AG08396 (cell line): ENCODE measurements at regions not wholly inside any gene's neighbourhood (a gene's known extent, or its start where the extent isn't known, plus 50 kb on each side); places are given as distances from the start of the nearest gene placed in this dataset.

ENCODE experiments used
- DNase-seq: peaks from one replicate; pipeline ENCODE4 v3.0.0; 2012; ENCODE audit warnings: low spot score, mixed read lengths

GRCh38 chr7:51789489-51789888 lies 472.9 kb upstream of the COBL start:
- DNase-seq: no peak

DNA sequence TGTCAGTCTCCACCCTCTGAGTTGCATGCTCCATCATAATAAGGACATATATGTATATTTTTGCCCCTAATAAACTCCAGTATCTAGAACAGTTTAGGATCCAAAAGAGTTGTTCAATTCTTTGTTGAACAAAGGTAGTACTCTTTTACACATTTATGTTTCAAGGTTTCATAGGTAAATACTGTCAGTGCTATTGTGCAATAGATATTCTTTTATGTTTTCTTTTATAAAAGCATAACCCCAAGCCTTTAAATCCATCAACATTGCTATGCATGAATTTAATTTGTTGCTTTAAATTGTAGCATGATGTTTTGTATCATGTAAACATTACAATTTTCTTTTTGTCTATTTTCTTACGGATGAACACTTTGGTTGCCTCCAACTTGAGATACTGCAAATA lies 469.7 kb upstream of the COBL start:
- no peak for DNase-seq

- no peak for DNase-seq
These were observed 469.3 kb upstream of the COBL start for GRCh38 chr7:51785876-51786275.

DNA sequence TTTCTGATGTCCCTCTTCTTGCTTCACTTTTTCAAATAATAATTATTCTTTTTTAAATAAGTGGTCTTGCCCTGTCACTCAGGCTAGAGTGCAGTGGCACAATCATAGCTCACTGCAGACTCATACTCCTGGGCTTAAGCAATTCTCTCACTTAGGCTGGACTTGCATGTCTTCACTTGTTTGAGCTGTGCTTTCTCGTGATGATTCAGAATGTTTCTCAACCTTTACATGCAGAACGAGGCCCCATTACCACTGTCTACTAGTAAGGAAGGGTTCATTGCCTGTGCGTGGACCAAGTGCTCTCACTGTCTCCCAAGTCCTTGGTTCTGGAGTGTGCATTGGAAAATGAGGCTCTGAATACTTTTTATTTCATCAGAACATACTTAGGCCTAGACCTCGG lies 468.6 kb upstream of the COBL start:
- DNase-seq: no peak

DNA sequence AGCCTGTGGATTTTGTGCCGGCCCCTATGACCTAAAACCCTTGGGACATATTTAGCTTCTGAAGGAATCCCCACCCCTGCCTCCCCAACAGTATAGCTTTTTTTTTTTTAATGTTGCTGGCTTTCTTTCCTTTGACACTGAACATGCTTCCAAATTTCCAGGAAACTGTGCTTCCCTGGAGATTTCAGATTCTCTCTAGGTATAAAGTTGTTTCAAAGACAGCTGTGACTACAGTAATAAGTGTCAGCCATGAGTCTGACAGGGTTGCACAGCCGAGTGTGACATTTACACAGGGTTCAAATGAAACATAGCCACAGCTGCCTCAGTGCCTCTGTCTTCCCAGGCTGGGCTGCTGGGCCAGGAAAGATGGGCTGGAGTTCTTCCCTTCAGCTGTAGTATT lies 466.6 kb upstream of the COBL start:
- DNase-seq: no peak

GRCh38 chr7:51778121-51778520 lies 461.5 kb upstream of the COBL start:
- DNase-seq: no peak

- no peak for DNase-seq
These were observed 457.6 kb upstream of the COBL start for GRCh38 chr7:51774178-51774577.

GRCh38 chr7:51772190-51772589 lies 455.6 kb upstream of the COBL start:
- no peak for DNase-seq

GRCh38 chr7:51764976-51765375 lies 448.4 kb upstream of the COBL start:
- DNase-seq: no peak

DNA sequence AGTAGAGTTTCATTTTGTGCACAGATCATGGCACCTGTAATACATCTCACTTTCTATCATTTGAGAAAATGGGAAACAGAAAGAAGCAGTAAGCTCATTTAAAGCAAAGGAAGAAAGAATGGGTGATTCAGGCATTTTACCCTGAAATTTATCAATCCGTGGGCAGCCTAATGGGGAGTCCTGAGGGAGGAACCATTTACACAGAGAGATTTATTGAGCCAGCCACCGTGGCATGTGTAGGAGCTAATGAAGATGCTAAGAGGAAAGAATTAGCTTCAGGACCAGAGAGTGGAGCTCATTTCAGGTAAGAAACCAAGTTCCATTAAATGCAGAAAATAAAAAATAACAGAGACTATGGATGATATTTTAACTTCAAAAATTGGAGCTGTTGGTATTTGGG lies 443.4 kb upstream of the COBL start:
- no peak for DNase-seq

DNA sequence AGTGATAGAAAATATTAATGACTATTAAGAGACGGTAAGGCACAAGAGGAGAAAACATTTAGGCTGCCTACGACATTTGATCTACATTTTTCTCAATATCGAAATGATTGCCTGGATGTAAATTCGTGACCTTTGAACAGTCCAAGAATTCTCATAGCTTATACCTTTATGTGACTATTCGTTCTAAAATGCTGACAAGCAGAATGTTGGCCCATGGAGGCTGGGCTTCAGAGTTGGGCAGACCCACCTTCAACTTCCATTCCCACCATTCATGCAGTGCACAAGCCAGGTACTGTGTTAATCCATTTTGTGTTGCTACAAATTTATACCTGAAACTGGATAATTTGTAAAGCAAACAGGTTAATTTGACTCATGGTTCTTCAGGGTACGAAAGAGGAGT lies 441.4 kb upstream of the COBL start:
- DNase-seq: no peak

DNA sequence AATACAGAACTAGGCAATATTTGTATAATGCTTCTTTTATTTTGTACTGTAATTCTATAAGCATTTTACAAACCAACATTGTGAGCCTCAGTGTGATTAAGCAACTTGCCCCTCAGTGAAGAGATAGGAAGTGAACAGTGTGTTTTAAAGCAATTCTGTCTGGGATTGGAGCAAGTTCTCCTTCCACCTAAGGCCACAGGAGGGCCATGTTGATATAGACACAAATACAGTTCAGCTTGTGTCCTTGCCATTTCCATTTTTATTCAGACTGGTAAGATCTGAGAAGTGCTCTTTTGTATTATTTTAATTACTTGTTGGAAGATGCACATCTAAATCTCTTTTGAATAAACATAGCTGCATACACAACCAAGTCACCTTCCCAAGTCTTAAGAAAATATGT lies 416.3 kb upstream of the COBL start:
- no peak for DNase-seq

DNA sequence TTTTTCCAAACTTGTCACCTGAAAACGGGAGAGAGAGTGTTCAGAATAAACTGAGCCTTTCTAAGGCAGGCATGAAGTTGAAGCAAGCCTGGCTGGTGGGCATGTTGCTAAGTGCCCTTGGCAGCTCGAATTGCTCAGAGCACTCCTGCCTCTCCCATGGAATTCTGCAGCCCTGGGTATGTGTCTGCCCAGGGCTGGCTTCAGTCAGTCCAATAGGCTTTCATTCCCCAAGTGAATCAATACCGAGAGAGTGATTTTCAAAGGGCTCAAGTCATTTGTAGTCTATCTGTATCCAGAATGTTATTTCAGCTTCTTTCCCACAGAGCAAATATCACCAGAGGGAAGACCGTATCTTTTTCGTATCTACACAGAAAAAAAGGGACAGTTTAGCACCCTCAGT lies 415.5 kb upstream of the COBL start:
- no peak for DNase-seq

GRCh38 chr7:51731075-51731474 lies 414.5 kb upstream of the COBL start:
- DNase-seq: no peak

GRCh38 chr7:51727441-51727840 lies 410.8 kb upstream of the COBL start:
- DNase-seq: no peak

DNA sequence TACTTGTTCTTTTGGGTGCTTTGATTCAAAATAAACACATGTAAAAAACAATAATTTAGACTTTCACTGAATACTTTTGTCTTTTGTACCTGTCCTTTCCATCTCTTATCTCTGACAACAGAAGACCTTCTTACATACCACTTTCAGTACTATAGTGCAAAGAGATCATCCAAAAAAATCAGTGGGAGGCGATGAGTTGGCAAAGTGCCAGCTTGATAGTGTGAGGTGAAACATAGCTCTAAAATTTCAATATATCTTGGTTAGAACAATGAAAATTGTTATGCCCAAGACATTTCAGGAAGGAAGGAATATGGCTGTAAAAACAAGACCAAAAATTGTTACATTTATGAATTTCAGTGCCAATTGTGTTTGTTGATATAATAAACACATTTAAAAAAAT lies 390.2 kb upstream of the COBL start:
- DNase-seq: no peak

DNA sequence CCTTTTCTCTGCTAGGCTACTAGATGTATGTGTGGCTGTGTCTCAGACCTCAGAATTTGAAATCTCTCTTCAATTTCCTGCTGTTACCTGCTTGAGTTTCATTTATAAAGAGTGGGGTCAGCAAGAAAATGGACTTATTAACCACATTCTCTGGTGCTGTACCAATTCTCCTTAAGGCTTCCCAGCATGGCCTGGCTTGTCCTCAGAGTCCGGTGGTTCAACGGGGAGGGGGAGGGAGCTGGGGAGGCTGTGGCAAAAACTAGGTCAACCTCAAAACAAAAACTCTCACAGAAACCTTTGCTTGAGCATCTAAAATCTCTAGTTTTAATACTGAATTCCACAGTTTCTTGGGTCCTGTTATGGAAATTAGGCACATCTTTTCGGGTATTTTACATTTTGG lies 389.1 kb upstream of the COBL start:
- no peak for DNase-seq

- DNase-seq: no peak
These were observed 386.1 kb upstream of the COBL start for GRCh38 chr7:51702673-51703072.

DNA sequence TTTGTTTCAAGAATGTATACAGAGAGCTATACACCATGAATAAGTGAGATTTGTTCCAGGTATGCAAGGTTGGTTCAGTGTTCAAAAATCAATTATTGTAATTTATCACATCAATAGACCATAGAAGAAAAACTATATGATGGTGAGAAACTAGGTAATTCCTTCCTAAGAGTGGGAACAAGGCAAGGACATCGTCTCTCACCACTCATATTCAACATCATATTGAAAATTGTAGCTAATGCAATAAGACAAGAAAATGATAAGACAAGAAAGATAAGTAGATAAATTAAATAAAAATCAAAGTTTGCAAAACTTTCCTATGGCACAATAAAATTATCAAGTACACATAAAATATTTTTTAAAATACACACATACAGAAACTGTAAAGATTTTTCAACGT lies 385.3 kb upstream of the COBL start:
- DNase-seq: no peak

- no peak for DNase-seq
These were observed 384.1 kb upstream of the COBL start for GRCh38 chr7:51700593-51701215.

DNA sequence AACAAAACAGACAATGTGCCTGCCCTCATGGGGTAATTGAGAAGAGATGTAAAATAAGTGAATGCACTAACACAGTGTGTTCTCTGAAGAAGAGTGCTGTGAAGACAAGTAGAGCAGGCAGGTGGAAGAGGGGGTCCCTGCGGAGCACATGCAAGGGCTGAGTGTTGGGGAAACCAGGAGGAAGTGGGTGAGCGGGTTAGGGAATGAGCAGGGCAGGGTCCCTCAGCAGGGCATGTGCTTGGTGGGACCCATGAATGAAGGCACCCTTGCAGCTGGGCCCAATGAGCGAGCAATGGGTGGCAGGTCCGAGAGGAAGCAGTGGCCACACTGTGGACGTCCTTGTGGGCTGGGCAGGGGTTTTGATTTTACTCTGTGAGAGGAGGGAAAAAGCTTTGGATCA lies 376.6 kb upstream of the COBL start:
- no peak for DNase-seq

DNA sequence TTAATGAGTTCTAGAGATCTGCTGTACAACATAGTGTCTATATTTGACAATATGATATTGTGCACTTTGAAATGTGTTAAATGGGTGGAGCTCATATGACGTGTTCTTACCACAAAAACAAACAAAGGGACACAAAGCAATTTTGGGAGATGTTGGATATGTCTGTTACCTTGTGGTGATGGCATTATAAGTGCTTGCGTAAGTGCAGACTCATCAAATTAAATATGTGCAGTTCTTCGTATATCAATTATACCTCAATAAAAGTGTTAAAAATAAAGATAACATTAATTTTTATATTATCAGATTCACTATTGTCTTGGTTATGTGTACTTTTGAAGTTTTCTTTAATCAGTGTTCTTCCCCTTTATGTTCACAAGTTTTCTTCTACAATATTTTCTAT lies 372.9 kb upstream of the COBL start:
- DNase-seq: no peak

- DNase-seq: no peak
These were observed 369.2 kb upstream of the COBL start for GRCh38 chr7:51685794-51686193.

DNA sequence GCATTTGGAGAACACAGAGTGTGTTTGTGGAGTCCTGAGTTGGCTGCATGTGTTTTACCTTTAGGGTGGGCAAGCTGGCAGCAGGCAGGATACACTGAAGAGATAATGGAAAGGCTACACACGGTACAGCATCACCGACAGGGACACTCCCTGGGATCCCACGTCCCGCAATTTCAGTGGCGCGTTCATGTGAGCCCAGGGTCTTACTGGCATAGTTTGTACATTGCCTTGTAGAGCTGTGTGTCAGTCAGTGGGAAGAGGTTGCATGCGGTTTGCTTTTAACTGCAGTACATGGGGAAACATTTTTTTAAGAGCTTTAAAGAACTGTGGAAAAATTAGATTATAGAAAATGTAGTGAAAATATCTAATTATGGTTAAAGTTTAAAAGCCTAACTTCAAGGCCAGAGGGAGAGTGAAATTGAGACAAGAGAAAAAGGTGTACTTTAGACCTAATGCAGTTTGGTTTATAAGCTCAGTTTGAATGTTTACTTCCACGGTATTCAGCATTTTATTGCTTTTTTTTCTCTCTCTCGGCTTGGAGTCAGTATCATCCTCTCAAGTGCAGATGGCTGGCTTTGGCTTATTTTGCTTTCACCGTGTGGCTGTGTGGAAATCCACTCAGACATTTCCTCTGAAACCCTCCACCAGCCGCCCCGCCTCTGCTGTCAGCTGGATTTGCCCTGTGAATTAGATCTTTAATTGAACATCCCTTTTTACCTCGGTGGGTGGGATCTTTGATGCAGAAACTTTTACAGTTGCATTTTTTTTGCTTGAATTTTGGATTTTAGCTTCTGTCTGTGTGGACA lies 364.2 kb upstream of the COBL start:
- no peak for DNase-seq
